NCI-H748 treated with DMSO at 0.1 percent for 48 hours (cell line): ENCODE measurements at regions not wholly inside any gene's neighbourhood (a gene's known extent, or its start where the extent isn't known, plus 50 kb on each side); places are given as distances from the start of the nearest gene placed in this dataset.

Experiments
- DNase-seq: peaks from one replicate; lab custom pipeline; 2025; lab: John Stamatoyannopoulos, UW

DNA sequence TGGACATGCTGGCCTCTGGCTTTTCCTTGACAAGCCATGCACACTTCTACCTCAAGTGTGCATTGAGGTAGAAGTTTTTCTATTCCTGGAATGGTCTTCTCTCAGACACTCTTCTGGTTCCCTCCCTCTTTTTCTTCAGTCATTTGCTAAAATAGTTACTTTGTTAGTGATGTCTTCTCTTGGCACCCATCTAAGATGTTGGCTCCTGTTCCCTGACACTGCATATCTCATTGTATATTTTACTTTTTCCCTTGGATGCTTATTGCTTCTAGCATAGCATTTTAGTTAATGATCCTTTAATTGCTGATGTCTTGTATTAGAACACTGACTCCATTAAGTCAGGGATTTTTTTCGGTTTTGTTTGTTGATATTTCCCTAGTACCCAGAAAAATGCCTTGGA is 758.7 kb upstream of the NRSN1 start:
- DNase-seq: no peak

DNA sequence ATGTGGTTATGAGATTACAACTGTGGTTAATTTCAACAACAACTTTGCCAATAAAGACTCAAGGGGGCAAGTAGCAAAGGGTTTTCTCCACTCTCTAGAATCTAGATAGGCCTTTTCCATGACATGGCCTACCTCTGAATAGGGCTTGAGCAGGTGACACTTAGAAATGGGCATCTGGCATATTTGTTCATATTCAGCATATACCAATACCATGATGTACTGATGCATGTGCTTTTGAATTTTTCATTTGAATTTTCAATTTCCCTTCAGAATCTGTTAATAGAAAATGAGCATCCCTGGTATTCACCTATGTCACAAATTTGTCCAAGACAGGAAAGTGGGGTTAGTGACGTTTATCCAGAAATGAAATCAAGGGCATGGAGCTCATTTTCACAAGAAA is 757.5 kb upstream of the NRSN1 start:
- DNase-seq: no peak

DNA sequence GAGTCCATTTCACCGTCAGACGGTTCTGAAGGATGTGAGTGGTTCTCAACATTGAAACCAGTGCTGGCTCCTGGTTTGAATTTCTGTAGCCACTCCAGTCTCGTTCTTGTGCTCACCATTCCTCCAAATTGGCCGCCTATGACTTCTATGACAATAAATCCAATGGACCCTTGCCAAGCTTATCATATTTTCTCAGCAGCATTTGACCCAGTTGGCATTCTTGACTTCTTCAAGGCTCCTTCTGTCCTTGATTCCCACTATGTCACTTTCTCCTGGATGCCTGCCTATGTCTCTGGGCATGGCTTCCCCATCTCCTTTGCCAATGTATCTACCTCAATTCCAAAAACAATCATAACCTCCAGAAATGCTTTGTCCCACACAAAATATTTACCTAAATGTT is 756.0 kb upstream of the NRSN1 start:
- no peak for DNase-seq

DNA sequence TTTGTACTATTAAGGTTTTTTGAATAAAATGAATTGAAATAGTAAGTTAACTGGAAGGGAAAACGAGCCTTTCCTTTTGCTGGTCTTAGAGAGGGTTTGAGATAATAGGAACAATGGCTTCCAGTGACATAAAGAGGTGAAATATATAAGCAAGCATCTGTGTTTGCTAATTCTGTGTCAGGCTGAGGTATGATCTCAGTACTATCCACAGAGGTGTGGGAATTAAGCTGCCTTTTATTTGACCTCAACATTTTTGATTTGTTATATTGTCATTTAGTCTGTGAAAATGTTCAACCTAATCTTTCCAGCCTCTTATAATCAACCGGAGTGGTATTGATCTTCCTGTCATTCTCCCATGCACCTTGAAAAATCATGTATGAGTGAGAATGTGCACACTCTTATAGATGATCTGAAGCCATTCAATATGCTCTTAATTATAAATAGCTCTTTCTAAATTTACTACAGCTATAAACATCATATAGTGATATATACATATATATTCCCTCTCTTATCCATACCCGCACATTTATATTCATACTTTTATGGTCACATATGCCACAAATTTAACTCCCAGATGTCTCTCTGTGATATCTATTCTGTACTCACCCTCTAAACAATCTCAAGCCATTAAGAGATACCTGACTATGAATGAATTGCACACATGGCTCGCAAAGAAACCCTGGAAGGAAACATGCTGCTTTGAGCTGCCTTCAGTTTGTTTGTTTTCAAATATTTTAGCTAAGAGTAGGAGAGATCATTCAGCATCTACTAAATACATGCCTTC is 754.7 kb upstream of the NRSN1 start:
- no peak for DNase-seq

DNA sequence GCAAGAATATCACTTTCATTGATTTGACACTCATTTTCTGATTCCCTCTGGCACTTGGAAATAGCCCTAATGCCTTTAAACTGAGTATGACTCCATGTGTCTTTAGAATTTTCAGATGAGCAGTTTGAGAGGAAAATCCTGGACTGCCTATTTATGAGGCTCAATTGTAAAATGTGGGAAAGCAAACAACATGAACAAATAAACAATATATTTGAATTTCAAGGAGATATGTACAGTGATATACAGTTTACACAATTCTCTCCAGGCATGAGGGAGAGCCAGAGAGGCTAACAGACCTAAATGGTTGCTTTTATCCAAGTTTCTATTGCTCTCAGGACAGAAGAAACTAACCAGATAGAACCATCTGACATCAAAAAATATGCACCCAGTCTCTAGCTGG is 748.2 kb upstream of the NRSN1 start:
- peak; percentile 27 for DNase-seq

DNA sequence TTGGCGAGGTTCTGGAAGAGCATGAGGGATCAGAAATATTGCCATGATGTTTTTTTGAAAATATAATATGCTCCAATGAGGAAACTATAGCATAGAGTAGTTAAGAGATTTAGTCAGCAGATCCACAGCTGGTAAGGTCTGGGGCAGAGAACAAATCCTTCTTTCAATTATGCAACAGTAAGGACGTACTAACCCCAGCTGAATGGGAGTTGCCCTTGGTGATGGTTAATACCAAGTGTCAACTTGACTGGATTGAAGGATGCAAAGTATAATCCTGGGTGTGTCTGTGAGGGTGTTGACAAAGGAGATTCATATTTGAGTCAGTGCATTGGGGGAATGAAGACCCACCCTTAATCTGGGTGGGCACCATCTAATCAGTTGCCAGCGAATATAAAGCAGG is 745.5 kb upstream of the NRSN1 start:
- no peak for DNase-seq

DNA sequence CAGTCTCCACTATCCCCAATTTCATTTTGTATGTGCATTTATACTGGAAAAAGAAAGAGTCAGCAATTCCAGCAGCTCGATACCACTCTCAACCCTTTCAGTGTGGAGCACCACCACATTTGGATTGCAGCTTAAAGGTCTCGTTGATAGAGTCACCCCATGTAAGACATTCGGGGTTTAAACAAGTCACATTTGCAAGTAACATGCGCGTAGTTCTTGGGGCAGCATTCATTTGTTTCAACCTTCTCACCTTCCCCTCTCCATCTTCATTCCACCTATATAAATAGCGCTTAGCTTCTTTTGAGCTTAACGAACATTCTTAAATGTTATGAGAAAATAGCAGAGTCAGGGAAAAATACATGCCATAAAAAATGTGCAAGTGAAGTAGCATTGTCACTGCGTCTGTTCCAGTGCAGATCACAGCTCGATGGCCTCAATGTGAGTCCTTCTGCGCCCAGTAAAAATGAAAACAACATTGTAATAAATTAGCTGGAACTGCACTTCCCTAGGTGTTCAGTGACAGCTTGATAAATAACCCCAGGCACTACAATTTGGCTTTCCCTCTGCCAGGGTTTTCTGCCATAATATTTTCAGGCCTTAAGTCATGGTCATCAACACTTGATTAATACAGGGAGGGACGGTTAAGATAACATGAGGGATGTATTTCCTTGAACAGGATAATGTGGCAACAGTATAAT is 737.8 kb upstream of the NRSN1 start:
- no peak for DNase-seq

DNA sequence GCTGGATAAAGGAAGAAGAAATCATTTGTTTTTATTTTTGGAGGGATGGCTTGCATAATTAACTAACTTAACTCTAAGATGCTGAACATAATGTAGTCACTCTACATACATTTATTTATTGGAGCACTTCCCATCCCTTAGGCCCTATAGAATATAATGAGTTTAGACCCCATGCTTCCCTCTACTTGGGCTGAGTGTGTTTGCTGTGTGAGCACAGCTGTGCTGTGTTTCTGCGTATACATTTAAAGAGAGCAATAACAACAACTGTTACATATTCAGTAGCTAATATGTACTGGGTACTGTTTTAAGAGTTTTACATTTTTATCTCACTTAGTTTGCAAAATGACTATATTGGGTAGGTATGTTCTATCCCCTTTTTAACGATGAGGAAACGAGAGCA is 736.6 kb upstream of the NRSN1 start:
- no peak for DNase-seq

DNA sequence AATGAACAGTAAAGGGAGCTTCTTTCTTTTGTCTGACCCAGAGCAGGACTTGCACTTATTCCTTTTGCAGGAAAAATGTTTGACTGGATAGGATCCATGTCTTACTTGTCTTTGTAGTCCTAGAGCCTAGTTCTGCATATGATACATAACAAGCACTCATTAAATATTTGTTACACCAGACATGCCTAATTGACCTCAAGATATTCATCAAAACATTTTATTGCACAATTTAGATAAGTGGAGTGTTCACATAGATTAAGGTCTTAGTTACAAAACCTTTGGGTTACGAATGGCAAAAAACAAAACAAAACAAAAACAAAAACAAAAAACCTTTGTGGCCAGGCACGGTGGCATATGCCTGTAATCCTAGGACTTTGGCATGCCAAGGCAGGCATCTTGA is 735.8 kb upstream of the NRSN1 start:
- DNase-seq: no peak

DNA sequence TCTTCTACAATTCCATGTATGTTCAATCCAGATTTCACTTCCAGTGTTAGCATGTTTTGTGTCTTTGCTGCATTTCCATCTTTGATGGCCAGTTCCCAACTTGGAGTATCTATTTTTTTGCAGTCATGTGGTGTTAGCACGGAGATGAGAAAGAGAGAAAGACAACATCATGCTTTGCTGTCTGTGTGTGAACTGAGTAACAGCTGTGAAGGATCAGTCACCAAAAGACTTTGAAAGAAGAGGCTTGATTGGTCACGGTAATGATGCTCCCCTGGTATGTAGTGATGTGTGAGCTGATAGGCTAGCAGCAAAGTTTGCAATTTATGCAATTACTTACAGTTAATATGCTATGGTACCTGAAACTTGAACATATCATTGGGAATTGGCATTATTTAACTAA is 731.3 kb upstream of the NRSN1 start:
- DNase-seq: no peak

DNA sequence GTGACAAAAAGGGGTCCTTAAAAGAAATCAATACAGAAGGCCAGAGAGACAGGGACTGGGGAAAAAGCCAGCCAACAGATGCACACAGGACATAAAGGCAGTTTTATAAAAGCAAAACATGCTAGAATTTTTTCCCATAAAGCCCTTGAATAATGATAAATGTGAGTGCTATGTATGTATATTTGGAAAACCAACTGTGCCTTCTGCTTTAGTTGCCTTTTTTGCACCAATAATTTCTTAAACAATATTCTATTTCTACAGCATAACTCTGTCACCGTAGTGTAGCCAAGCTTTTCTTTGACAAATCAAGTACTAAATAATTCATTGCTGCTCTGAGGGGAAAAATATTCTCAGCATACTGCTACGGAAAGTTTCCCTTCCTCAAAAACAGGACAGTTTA is 730.6 kb upstream of the NRSN1 start:
- no peak for DNase-seq

DNA sequence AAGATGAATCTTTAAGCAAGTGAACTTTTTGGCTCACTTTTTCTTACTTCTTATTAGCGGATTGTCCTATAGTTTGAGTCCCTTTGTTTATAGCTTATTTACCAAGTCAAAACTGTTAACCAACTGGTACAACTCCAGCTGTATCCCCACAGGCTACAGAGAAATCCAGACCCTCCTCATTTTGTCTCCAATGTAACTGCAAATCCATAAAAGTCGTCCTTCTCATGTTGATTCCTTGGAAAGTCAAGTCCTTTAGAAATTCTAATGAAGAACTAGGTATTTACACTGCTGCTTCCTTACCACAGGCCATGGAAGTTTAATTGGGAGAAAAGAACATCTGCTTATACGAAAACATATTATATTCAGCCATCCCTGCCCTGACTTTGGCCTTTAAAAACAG is 729.1 kb upstream of the NRSN1 start:
- no peak for DNase-seq

DNA sequence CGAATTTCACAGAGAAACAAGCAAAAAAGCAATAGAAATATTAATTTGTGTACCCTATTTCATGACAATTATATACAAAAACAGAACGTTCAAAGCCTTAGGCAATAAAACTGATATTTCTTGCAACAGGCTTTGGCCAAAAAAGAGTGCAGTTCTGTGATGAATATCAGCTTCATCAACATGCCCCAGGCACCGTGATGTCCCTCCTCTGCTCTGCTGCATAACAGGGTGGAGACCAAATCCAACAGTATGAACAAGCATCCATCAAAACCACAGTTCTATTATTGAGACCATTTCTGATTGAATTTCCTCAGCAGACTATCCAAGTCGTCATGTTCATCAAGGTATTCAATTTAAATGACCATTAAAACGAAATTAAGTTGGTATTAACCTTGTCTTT is 722.6 kb upstream of the NRSN1 start:
- DNase-seq: no peak

DNA sequence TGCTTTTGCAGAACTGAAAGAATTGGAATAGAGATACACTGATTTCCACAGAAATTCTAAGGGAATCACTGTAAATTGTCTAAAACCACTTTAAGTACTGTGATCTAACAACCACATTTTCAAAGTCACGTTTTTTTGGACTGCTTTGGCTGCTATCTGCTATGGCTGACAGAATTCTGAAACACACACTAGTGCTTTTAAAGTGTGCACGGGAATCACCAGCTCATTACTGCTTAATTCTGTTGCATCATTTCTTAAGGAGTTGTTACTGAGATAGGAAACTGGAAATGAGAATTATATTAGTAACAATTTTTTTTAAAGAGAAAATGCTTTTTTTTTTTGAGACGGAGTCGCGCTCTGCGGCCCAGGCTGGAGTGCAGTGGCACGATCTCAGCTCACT is 716.5 kb upstream of the NRSN1 start:
- no peak for DNase-seq

DNA sequence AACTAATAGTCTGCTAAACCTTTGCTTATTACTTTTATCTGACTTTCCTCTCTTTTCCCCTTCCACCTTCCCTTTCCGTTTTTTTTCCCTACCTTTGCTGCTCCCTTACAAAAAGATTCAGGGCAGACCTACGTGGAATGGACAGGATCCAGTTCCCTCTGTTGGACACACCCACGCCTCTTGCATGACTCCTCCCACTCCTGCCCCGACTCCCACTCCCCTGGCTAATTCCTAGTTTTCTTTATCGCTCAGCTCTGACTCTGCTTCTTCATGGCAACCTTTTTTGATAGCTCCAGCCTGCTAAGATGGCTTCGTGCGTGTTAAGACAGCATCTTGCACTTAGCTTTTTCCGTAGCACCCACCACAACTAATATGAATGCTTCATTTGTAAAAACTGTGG is 715.6 kb upstream of the NRSN1 start:
- DNase-seq: no peak

DNA sequence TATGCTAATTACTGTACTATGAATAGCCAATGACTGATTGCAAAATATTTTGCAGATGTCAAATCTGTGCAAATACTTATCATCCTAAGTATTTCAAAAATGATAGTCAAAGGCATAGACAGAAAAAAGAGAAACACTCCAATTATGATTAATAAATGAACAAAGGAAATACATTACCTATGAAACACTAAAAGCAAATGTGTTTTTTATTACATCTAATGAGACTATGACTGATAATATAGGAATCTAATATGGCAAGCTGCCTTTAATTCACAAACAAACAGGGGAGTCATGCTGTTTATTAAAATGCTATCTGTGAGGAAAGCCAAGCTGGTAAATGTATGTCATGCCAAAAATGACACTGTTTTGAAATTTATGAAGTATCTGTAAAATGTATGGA is 713.2 kb upstream of the NRSN1 start:
- no peak for DNase-seq

DNA sequence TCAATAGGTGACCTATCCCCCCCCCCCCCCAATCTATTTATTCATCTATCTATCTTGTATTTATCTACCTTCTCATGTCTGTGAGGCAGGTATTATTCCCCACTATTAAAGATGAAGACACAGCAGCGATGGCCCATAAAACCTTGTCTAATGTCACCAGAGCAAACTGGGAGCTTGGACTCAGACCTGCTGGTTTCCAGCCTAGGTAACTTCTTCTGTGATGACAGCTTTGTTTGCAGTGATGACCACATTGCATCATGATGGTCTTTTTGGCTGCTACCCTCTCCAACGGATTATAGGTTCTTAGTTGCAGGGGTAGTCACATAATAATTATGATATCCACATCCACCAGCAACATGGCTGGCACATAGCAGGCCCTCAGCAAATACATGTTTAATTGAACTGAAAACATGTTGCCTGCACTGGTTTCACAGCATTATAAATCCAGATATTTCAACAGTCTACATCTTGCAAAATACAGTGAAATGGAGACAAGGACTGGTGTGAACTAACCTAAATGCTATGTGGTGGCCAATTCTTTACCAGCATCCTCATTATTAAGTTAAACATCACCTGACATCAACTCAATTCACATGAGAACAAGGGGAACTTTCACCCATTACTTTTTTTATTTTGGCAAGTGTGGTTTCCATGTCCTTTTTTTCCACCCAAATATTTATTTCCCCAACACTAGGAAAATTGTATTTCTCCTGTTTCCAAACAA is 712.5 kb upstream of the NRSN1 start:
- no peak for DNase-seq

DNA sequence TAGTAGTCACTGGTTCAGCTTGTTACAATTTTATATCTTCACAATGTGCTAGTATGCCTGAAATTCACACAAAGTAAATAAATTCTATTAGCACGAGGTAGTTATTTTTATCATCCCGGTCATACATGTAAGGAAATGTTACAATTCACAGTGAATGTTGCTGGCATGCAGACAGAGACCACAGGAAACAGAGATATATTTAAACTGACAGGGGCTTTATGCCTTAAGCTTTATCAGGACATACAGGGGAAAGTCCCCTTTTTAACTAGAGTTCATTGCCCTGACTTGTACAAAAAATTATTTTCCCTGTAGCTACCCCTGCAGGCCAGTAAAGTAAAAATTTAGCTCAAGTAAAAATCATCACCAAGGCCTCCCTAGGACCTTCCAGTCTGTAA is 712.0 kb upstream of the NRSN1 start:
- DNase-seq: peak; percentile 41

DNA sequence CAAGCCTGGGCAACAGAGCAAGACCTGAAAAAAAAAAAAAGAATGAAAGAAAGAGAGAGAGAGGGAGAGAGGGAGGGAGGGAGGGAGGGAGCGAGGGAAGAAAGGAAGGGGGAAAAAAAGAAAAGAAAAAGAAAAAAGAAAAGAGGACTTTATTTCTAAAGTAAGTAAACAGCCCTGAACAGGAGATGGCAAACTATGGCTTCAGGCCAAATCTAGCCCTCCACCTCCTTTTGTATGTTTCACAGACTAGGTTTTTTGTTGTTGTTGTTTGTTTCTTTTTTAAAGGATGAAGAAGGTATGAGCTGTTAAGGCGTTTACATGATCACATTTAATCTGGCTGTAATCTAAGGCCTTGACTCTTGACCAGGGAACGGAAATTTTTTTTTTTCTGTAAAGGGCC is 711.1 kb upstream of the NRSN1 start:
- no peak for DNase-seq

DNA sequence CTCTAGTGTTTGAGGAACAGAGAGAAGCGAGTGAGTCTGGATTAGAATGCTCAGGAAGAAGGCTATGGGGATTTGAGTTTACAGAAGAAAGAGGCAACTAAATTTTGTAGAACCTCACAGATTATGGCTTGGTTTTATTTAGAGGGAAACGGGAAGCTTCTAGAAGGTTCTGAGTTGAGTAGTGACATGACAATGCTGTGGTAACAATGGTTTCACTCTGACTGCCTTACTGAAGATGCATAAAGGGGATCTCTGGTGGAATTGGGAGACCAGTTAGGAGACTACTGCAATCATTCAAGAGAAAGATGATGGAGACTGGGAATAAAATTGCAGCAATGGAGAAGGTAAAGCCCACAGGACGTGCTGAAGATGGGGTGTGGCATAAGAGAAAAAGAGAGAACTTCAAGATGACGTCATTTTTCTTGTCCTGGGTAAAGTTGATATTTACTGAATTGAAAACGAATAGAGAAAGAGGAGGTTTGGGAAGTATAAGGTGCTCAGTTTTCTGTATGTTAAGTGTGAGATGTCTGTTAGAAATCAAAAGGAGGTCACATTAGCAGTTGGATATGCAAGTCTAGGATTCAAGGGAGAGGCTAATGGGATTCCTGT is 710.1 kb upstream of the NRSN1 start:
- DNase-seq: no peak

DNA sequence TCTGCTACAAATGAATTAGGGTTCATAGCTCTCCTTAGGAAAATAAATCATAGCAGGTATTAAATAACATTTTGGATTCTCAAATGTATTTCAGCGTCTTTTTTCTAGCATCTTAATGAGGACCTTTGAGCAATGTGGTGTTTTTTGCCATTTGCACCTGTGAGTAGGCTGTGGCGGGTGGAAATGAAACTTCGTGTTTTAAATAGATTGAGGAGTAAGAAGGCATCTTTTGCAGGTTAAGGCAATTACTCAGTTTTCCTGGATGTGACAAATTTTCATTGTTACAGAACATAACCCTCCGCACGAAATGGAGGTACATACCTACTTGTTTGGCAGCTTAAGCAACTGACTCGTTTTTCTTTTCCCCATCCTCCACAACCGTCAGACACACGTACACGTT is 708.9 kb upstream of the NRSN1 start:
- DNase-seq: no peak

DNA sequence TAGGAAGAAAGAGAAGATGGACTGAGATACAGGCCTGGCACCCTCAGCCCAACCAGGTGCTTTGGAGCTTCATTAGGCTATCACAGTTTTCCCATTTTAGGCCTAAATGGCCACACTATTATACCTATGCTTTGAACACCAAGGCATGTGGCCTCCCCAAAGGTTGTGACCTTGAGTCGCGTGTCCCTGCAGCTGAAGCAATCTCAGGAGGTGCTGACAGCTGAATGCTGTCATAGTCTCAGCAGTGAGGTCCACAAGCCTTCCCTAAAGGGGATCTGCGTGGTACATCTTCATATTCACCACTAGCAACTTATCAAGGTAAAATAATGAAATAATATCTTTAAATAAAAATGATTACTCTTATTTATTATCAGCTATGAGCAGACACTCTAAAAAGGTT is 707.9 kb upstream of the NRSN1 start:
- no peak for DNase-seq

DNA sequence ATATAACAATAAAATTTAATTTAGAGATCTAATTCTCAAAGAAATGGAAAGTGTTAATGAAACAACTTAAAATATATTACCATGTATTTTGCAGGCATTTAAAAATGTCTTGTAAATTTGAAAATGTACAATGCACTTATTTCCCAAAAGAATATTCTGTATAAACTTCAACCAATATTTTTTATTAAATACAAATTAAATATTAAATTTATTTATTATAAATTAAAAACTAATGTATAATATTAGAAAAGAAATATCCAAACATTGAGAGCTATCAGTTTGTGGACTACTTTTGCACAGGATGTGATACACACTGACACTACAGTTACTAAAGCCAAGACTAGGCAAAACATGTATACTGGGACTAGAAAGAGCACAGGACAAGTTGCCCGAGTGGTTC is 707.0 kb upstream of the NRSN1 start:
- DNase-seq: no peak
